Smooth muscle cell of the brain vasculature (primary cell): ENCODE measurements at regions not wholly inside any gene's neighbourhood (a gene's known extent, or its start where the extent isn't known, plus 50 kb on each side); places are given as distances from the start of the nearest gene placed in this dataset.

Source experiments
- DNase-seq: peaks from one replicate; pipeline ENCODE4 v3.0.0-alpha.2; 2012; ENCODE audit warnings: low read depth, low spot score

DNA sequence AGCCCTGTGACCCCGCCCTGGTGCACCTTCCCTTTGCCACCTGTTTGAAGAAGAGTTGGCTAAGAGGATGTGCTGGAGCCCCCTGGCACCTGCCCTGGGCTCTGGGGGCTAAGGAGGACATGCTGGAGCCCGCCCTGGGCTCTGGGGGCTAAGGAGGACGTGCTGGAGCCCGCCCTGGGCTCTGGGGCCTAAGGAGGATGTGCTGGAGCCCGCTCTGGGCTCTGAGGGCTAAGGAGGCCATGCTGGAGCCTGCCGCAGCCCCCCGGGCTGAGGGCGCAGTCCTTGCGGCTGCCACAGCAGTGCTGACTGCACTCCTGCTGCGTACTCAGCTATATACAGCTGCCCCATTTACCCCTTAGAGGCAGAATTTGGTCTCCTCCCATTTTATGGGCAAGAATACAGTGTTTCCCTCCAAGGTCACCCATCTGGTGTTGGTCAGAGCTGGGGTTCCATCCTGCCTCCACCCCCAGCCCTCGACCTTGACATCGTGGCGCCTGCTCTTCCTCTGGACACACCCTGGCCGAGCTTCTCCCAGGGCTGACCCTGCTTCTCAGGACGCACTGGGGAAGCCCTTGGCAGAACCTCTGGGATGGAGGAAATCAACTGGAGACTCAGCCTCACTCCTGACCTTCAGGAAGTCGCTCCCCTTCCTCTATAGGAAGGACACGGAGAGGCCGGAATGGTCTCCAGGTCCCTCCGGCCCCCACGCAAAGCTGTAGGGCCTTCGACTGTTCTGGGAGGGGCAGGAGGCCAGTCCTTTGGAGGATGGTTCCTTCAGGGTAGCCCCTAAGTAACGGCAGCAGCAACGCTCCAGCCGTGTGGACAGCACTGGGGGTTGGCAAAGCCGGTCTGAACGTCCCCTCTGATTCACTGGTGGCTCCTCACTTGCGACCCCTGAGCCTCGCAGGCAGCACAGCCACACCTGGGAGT lies 65.0 kb upstream of the HPCAL1 start:
- DNase-seq = no peak

- no peak for DNase-seq
Observed at GRCh38 chr2:10238396-10238795, 64.3 kb upstream of the HPCAL1 start.

GRCh38 chr2:10238991-10239485 lies 63.7 kb upstream of the HPCAL1 start:
- DNase-seq = no peak

- no peak for DNase-seq
Observed at GRCh38 chr2:10239561-10239967, 63.1 kb upstream of the HPCAL1 start.

GRCh38 chr2:10240161-10240681 lies 62.5 kb upstream of the HPCAL1 start:
- DNase-seq = no peak

- no peak for DNase-seq
Observed at GRCh38 chr2:10240911-10241610, 61.6 kb upstream of the HPCAL1 start.

GRCh38 chr2:10241641-10242430 lies 60.9 kb upstream of the HPCAL1 start:
- no peak for DNase-seq

DNA sequence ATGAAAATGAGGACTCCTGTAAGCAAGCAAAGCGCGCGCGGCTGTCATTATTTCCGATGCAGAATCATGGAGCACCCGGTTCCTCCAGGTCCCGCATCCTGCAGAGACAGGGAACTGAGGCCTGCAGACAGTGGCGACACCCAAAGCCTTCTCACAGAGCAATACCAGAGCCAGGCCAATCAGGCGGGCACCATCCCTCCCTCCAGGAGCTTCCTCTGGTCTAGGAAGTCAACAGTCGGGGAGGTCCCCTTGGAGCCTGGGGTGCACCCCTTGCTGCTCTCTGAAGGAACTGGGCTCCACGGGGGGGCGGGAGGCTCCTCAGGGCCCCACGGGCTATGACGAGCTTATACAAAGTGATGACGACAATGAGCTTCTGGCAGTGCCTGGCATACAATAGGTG lies 60.3 kb upstream of the HPCAL1 start:
- DNase-seq = no peak

- peak; percentile 45 for DNase-seq
Observed at GRCh38 chr2:10242998-10243925, 59.4 kb upstream of the HPCAL1 start.

DNA sequence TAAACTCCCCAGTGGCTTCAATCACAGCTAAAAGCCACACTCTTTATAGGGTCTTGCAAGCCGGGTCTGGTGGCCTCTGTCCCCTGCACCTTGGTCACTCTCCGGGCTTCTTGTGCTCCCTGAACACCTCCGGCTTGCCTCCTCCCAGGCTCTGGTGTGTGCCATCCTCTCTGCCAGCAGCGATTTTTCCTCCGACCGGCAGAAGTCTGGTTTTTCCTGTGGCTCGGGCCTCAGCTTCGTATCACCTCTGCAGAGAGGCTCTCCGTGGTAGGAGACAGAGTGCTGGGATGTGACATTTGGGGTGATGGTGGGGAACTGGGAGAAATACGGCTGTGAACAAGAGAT lies 58.8 kb upstream of the HPCAL1 start:
- no peak for DNase-seq

DNA sequence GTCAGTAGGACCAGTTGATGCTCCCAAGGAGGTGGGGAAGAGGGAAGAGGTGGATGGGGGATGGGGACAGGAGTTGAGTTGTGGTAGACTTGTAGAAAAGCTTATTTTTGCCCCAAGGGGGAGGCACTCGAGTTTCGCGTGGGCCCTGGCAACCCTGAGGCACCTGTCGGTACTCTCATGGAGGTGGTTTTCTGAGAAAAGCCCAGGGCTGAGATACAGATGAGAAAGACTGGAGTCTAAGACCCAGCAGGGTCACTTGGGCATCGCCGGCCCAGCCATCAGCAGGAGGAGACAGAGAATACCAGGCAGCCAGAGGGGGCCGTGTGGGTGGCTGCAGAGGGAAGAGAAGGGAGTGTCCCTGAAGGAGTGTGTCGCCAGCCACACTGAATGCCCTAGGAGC lies 57.7 kb upstream of the HPCAL1 start:
- no peak for DNase-seq

DNA sequence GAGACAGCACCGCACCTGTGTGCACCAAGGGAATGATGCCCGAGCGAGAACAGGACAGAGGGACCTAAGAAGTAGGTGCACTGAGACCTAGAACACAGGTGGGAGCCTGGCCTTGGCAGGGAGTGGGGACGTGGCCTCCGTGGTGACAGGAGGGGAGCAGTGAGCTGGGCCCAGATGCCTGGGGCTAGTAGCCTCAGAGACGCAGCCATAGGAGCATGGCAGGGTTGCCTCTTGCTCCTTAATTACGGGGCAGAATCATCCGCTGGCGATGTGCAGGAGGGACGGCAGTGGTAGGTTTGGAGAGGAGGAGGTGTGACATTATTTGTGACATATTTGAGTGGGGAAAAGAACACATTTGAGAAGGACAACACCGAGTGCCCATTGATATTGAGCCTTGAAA lies 57.0 kb upstream of the HPCAL1 start:
- DNase-seq = no peak

DNA sequence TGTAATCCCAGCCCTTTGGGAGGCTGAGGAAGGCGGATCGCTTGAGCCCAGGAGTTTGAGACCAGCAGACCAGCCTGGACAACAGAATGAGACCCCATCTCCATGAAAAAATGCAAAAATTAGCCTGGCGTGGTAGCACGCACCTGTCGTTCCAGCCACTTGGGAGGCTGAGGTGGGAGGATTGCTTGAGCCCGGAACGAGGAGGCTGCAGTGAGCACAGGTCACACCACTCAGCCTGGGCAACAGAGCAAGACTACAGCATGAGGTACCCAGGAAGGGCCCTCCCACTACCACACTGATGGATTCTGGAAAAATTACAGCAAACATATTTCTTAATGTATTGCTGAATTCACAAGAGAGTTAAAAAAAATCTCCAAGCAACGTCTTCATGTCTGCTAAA lies 56.3 kb upstream of the HPCAL1 start:
- no peak for DNase-seq

DNA sequence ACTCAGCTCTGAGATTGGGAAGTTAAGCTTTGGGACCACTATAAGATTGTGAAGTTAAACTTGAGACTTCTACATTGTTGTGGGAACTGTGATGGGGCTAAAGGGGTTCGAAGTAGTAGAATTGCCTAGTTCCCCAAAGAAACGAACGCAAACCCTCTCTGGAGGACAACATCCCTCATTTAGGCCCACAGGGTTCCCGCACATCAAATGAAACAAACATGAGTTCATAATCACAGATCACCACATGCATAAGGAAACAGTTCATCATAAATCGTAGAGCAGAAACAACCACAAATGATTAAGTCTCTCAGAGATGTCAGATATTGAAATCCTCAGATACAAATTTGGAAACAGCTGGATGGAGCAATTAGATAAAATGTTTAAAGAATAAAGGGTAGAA lies 55.9 kb upstream of the HPCAL1 start:
- DNase-seq = no peak

DNA sequence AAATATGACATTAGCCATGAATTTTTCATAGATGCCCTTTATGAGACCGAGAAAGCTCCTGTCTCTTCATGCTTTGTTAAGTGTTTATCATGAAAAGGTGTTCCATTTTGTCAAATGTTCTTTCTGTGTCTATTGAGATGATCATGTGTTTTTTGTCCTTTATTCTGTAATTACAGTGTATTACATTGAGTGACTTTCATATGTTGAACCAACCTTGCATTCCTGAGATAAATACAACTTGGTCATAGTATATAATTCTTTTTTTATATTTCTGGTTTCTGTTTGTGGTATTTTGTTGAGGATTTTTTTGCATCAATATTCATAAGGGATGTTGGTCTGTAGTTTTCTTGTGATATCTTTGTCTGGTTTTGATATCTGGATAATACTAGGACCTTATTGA lies 52.9 kb upstream of the HPCAL1 start:
- DNase-seq = no peak

- DNase-seq = no peak
Observed at GRCh38 chr2:10252224-10252623, 50.5 kb upstream of the HPCAL1 start.

GRCh38 chr2:10252661-10253060 lies 50.0 kb upstream of the HPCAL1 start:
- DNase-seq = no peak
